NCI-H748 treated with DMSO at 0.1 percent for 48 hours (cell line): ENCODE measurements at regions not wholly inside any gene's neighbourhood (a gene's known extent, or its start where the extent isn't known, plus 50 kb on each side); places are given as distances from the start of the nearest gene placed in this dataset.
A peak's percentile ranks its signal among the peaks of the same experiment; 100 is the strongest.
"Not testable (repeated sequence)": the region's sequence is repeated elsewhere in the genome, so short reads cannot be mapped to it uniquely, and the experiment has no call there.

Source experiments
- DNase-seq: peaks from one replicate; lab custom pipeline; 2025; lab: John Stamatoyannopoulos, UW

DNA sequence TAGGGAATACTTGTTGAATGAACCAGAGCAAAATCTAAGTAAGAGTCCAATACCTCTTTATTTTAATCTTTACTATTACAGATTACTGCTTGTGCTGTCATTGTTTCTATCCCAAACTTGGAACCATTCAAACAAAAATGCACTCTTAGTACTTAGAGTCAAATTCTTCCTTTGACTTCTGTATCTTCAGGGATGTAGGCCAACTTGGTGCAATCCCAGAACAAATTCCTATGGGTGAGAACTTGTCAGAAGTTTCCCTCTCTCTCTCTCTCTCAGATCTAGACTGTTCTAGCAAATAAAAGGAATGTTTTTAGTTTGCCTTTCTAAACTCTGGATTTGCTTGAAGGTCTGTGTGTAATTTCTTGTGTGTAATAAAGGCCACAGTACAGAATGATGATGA is 329.0 kb upstream of the TMTC4 start:
- no peak for DNase-seq

- DNase-seq = no peak
These were observed 314.8 kb upstream of the TMTC4 start for GRCh38 chr13:100989392-100989791.

- DNase-seq = no peak
These were observed 314.3 kb upstream of the TMTC4 start for GRCh38 chr13:100988921-100989320.

DNA sequence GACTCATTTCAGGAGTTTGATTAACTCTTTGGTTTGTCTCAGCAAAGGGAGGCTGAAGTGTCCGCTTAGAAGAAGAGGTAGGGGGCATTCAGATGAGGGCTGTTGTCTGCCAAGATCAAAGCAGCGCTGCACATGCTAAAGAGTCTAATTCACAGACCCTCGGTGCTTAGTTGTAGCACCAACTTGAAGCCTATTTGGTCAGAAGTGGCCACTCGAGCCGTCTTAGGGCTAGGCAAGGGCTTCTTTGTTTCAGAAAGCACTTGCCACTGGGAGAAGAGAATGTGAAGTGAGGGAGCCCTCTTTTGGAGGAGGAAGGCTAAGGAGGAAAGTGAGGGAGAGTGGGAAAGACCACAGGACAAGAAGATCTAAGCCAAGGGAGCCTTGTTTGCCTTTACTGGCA is 313.4 kb upstream of the TMTC4 start:
- DNase-seq = peak; percentile 4

GRCh38 chr13:100986571-100986970 is 312.0 kb upstream of the TMTC4 start:
- no peak for DNase-seq

DNA sequence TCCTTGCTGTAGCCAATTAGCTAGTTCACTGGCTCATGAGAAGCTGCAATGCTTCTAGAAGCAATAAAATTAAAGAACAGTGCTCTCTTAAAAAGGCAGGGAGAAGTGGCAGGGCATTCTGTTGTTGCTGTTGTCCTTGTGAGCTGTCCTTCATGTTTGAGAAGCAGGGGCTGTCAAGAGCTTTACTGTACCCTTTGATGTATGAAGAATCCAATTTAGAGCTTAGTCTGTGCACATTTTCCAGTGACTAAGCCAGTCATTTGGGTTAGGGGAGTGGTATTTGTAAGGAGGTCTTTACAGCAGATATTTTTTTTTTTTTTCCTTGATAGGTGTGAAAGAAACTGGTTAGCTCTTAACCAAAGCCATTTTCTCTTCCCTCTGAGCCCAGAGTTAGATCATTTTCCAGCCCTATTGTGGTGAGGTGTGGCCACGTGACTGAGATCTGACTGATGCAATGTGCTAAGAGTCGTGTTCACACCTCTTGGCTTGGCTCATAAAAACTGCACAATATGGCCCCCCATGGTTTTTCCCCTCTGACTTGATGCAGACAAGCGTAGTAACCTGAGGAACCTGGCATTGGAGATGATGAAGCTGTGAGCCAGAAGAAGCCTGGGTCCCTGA is 309.6 kb upstream of the TMTC4 start:
- no peak for DNase-seq

GRCh38 chr13:100983111-100983510 is 308.5 kb upstream of the TMTC4 start:
- DNase-seq = no peak

DNA sequence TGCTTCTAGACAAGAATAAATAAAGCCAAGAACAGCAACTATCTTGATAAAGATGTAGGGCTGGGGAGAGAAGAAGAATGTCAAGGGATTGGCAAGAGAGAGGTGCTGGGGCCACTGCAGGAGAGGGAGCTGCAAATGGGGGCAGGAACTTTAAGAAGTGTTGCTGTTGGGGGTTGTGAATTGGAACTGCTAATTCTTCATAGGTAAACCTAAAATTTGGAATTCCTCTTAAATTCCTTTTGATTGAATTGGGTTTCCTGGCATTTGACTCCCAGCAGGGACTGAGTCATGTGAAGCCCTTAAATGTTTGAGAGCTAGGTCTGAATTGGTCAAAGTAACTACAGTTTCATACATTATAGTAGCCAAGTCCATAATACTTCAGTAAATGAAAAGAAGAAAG is 305.6 kb upstream of the TMTC4 start:
- DNase-seq = no peak

DNA sequence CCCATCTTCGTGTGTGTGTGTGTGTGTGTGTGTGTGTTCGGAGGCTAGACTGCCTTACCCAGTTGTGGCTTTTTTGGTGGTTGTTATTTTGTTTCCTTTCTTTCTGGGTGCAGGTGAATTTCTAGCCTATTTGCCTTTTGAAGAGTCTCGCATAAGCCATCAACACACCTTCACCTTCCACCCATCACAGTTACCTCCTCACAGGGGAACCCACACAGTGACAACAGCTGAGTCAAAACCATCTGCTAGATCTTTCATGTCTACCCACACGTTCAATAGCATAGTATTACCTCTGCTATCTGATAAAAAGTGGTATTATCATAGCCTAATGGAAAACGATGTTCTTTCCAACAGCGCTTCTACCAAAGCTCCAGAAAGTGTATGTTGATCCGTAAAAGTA is 303.2 kb upstream of the TMTC4 start:
- no peak for DNase-seq

DNA sequence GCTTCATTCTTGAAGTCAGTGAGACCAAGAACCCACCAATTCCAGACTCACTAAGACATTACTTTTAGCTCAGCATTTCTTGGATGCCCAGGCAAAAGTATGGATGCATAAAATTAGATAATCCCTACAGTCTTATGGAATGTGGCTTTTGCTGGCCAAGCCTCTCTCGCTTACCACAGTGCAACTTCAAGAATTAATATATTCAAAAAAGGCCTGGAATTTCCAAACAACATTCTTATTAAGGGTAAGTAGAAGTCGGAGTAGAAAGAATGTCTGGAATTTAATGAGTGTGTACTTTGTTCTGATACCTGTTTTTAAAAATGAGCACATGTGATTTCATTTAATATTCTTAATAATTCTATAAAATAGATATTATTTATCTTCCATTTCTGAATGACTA is 302.4 kb upstream of the TMTC4 start:
- no peak for DNase-seq

DNA sequence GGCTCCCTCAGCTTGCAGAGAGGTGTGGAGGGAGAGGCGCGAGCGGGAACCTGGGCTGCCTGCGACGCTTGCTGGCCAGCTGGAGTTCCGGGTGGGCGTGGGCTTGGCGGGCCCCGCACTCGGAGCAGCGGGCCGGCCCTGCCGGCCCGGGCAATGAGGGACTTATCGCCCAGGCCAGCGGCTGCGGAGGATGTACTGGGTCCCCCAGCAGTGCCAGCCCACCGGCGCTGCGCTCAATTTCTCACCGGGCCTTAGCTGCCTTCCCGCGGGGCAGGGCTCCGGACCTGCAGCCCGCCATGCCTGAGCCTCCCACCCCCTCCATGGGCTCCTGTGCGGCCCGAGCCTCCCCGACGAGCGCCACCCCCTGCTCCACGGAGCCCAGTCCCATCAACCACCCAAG is 301.1 kb upstream of the TMTC4 start:
- not testable (repeated sequence) for DNase-seq

DNA sequence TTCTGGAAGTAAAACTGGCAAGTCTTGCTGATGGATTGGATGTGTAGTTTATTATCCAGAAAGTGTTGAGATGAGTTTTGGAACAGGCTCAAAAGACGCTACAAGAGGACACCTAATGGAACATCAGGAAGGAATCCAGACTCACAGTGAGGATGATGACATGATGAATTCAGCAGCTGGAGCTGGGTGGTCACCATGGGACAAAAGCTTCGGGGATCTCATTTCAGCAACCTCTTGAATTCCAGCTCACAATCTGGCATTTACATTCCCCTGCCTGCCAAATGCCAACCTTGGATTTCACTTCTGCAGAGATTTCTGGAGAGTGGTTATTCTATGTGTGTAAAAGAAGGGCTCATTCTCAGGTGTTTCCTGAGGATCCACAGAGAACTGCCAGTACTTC is 288.0 kb upstream of the TMTC4 start:
- DNase-seq = no peak

DNA sequence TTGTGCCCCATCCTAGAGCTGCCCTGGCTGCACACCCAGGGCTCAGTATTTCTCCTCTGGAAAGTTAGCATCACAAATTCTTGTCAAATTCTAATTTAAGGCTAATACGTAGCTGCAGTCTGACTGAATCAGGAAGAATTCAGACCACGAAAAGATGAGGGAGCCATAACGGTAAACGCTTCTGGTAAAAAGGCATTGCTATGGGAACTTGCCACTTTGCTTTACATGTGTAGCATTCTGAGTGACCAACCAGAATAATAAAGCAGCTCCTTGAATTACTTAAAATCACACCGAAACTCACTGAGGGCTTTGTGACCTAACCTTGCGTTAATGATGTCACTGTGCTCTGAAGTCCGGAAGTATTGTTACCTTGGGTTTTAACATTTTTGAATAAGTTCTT is 286.6 kb upstream of the TMTC4 start:
- DNase-seq = no peak

GRCh38 chr13:100958831-100959230 is 284.2 kb upstream of the TMTC4 start:
- no peak for DNase-seq

DNA sequence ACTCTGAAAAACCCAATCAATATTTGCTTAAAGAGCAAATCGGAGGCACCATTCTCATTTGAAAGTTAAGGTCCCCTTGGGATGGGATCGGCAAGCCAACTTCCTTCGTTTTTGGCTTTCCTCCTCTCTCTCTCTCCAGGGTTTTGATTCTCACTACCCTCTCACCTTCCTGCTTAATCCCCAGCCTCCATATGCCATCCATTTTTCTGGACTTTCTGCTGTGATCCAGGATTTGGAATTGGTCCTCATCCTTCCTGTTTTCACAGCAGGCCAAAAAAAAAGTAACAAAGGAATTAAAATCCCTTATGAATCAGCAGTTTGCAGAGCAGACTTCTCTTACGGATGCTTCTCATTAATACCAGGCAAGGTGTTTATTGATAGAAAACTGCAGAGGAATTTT is 283.1 kb upstream of the TMTC4 start:
- no peak for DNase-seq

DNA sequence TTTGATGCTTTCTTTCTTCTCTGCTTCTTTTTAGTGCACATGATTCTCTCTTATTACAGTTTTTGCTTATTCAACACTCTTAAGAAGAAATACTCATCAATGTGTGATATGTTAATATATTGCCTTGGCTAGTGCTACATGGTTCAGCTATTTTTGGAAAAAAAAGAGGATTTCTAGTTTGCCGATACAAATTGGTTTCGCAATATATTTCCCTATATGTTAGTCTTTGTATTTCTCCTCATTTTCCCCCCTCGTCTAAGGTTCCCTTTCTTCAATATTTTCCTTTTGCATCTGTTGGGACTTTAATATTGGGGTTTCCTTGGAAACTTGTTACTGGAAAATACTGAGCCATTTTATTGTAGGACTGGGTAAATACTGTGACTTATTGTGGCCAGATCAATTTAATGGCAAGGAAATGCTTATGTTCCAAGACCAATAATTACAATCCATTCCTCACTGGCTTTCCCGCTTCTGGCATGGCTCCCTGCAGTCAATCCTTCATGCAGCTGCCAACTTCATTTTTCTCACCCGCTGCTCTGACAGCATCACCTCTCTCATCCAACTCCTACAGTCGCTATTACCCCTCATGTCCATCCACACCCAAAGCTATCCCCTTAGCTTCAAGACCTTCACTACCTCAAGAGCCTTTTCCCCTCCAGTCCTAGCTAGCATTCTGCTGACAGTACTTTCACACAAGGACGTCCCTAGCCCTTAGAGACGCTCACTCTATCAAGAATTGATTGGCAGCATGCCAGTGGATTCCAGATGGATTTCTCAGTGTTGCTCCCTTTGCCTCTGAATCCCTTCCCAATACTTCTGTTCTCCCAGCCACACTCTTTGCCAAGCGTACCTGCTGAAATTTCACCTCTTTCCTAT is 280.1 kb upstream of the TMTC4 start:
- DNase-seq = peak; percentile 20

- no peak for DNase-seq
These were observed 276.4 kb upstream of the TMTC4 start for GRCh38 chr13:100951016-100951415.

GRCh38 chr13:100948937-100949336 is 274.3 kb upstream of the TMTC4 start:
- DNase-seq = not testable (repeated sequence)

DNA sequence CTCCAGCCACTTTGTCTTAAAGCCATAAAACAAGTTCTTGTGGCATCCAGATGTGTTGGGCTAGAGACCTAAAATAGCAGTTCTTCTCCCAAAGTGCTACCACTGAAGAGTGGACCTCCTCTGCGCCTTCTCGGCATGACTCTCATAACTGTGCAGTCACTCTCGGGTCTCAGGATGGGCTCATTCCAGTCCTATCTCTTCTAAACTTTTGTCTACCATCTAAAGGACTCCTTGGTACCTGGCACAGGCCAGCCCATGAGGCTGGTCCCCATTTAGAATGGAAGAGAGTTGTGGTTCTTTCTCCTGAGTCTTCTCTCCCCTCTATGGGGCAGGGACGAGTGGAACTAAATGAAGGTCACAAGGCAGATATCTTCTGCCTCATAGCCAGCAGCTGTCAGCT is 272.0 kb upstream of the TMTC4 start:
- no peak for DNase-seq

GRCh38 chr13:100944791-100945345 is 270.3 kb upstream of the TMTC4 start:
- DNase-seq = no peak

- no peak for DNase-seq
These were observed 268.1 kb upstream of the TMTC4 start for GRCh38 chr13:100942742-100943141.

- no peak for DNase-seq
These were observed 267.1 kb upstream of the TMTC4 start for GRCh38 chr13:100941377-100942368.
